HL-60/S4 treated with phorbol 12-myristate 13-acetate at 8.2 ng/mL for 4 days and 3 days (cell line): ENCODE measurements at regions not wholly inside any gene's neighbourhood (a gene's known extent, or its start where the extent isn't known, plus 50 kb on each side); places are given as distances from the start of the nearest gene placed in this dataset.

Experiments
- in situ Hi-C: fragments of 300-500 bp; cut with MboI; formaldehyde crosslinking; loops from 2 replicates; pipeline ENCODE4 v1.15.0; 2022; ENCODE audit warnings: low sequenced_read_pairs

- in situ Hi-C loops: no loop called here
Observed at GRCh38 chr20:22438346-22438745, 146.0 kb downstream of the FOXA2 start.

- in situ Hi-C loops: no loop called here
Observed at GRCh38 chr20:22437354-22437753, 147.0 kb downstream of the FOXA2 start.

GRCh38 chr20:22431419-22431818 is 153.0 kb downstream of the FOXA2 start:
- in situ Hi-C loops: no loop called here

- in situ Hi-C loops: no loop called here
Observed at GRCh38 chr20:22430746-22431168, 153.6 kb downstream of the FOXA2 start.

- in situ Hi-C loops: no loop called here
Observed at GRCh38 chr20:22430154-22430745, 154.1 kb downstream of the FOXA2 start.

- in situ Hi-C loops: no loop called here
Observed at GRCh38 chr20:22429175-22430153, 154.9 kb downstream of the FOXA2 start.

GRCh38 chr20:22428051-22428450 is 156.3 kb downstream of the FOXA2 start:
- in situ Hi-C loops: no loop called here

GRCh38 chr20:22426772-22427171 is 157.6 kb downstream of the FOXA2 start:
- in situ Hi-C loops: no loop called here

- in situ Hi-C loops: no loop called here
Observed at GRCh38 chr20:22425344-22426295, 158.8 kb downstream of the FOXA2 start.

- in situ Hi-C loops: no loop called here
Observed at GRCh38 chr20:22423190-22423832, 161.1 kb downstream of the FOXA2 start.

GRCh38 chr20:22420116-22420598 is 164.2 kb downstream of the FOXA2 start:
- in situ Hi-C loops: no loop called here

- in situ Hi-C loops: no loop called here
Observed at GRCh38 chr20:22418738-22419137, 165.6 kb downstream of the FOXA2 start.

- in situ Hi-C loops: no loop called here
Observed at GRCh38 chr20:22414305-22414742, 170.0 kb downstream of the FOXA2 start.

- in situ Hi-C loops: no loop called here
Observed at GRCh38 chr20:22412977-22413868, 171.1 kb downstream of the FOXA2 start.

- in situ Hi-C loops: no loop called here
Observed at GRCh38 chr20:22411627-22412450, 172.5 kb downstream of the FOXA2 start.

- in situ Hi-C loops: no loop called here
Observed at GRCh38 chr20:22411286-22411626, 173.1 kb downstream of the FOXA2 start.

GRCh38 chr20:22410556-22411130 is 173.7 kb downstream of the FOXA2 start:
- in situ Hi-C loops: no loop called here
